ENCODE measurements at regions not wholly inside any gene's neighbourhood (a gene's known extent, or its start where the extent isn't known, plus 50 kb on each side); places are given as distances from the start of the nearest gene placed in this dataset.

DNA sequence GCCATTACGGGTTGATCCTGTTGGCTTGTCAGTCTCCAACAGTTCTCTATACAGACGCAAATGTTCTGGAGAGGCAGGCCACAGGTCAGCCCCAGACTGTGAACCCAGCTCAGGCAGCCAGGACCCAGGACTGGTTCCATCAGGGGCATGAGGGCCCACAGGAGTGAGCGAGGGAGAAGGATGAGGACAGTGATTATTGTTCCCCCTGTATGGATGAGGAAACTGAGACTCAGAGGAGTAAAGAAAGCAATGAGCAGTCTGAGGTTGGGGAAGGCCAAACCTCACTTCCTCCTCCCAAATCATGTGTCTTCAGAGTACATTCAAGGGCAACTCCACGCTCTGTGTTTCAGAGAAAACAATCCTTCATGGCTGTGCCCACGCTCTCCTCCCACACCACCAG lies 121.9 kb downstream of the RPLP1 start:
- no peak for DNase-seq (ENCODE audit: low read depth in 4 of 4, low spot score in 3 of 4)

DNA sequence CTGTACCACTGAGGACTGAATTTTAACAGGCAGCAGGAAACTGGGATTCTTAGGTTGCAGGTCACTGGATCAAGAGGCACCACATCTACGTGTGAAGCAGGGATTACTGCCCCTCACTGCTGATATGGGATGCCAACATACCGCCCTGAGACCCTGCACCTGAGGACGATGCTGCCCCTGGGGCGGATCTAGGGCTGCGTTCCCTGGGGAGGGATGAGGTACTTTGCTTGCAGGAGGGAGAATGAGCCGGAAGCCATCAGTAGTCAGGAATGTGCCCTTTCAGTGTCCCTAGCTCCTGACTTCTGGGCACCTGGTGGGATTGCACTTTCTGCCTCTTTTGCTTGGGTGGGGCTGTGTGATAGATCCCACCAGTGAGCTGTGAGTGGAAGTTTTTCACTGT lies 122.8 kb downstream of the RPLP1 start:
- no peak for DNase-seq (ENCODE audit: low read depth in 4 of 4, low spot score in 3 of 4)

DNA sequence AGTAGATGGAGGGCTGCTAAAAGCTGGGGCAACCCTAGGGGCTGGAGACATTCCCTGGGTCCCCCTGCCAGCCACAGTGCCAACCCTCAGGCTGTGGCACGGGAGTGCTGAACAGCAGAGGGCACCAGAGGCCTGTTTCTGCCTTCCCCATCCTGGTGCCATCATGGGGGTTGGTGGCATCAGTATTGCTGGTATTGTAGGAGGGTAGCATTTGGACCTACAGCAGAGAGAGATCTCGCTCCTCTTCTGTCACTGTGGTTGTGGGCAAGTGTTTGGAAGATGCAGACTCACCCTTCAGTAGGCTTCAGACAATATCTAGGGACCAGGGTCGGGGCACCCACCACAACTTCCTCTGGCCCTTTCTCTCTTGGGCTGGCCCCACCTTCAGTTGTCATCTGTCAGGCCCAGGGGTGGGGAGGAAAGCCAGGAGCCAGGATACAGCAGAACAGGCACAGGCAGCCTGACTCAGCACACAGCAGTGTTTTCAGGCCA lies 123.5 kb downstream of the RPLP1 start:
- no peak for DNase-seq (ENCODE audit: low read depth in 4 of 4, low spot score in 3 of 4)

DNA sequence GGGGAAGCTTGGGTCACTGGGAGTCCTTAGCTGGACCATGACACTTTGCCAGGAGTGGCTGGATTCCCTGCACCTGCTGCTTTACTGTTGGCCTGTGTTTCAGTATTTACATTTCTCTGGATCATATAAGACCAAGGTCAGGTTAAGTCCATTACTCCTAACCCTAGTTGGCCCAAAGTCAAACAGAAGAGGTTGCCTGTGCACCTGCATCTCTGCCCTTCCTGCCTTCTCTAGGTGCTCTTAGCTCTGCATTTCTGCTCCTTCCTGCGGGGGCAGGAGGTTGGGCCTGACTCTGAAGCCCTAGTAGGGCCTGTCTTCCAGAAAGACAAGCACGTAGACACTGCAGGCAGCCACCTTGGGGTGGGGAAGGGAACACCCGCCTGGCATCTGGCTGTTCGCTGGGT lies 124.3 kb downstream of the RPLP1 start:
- no peak for DNase-seq (ENCODE audit: low read depth in 4 of 4, low spot score in 3 of 4)

DNA sequence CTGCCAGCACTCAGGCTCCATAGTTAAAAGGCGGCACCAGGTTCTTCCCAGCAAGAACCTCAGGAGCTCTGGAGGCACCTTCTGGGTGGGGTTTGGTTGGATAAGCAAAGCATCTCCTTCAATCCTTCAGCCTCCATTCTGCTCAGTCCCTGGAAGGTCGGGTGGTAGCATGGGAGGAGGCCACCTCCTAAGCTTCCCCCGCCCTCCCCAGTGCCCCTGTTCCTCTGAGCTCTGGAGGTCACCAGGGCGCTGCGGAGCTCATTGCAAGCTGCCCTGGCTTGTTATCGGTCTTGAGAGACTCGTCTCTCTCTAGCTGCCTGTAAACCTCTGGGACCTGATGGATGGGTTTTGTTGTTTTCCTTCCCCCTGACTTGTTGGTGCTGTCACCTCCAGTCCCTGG lies 124.8 kb downstream of the RPLP1 start:
- no peak for DNase-seq (ENCODE audit: low read depth in 4 of 4, low spot score in 3 of 4)

DNA sequence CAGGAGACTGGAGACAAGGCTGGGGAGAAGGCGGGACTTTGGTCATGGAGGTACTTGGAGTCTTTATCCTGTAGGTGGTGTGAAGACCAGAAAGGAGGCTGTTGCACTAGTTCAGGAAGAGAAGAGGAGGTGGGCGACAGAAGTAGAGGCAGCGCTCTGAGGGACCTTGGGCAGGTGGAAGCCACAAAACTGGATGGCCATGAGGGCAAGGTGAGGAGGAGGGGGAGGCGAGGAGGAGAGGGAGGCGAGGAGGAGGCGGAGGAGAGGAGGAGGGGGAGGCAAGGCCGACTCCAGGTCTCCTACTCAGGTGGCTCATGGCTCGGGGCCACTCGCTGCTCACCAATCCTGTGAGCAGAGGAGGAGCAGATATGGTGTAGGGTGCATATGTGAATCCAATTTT lies 125.6 kb downstream of the RPLP1 start:
- no peak for DNase-seq (ENCODE audit: low read depth in 4 of 4, low spot score in 3 of 4)

DNA sequence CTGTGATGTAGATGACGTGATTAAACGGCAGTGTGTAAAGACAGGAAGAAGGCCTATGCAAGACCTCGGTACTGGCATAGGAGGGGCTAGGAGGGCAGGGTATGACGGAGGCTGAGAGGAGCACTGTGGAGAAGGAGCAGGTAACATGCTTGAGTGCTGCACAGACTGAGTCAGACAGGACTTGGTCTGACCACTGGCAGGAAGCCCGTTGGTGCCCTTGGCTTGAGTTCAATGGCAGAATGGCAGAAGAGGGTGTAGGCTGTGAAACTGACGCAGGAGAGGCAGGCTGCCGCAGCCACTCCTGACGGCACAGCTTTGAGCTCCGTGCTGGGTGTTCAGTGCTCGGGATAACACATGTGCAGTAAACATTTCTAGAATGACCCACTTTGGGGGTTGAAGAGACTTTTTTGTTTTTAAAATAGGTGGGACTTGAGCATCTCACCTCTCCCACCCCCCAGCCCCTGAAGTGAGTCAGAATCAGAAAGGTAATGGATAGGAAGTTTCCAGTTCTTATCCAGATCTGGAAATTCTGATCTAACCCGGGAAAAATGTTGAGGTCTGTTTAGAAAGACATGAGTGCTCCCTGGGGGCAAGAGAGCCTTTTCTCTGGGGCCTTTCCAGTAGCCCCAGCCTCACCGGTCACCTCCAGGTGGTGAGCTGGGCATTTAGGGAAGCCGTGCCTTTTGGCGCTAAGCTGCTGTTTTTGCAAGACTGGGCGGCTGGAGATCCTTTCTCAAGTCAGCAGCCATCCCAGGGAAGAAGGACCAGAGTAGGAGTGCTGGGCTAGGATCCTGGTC lies 126.4 kb downstream of the RPLP1 start:
- DNase-seq (ENCODE audit: low read depth in 4 of 4, low spot score in 3 of 4), result no peak

DNA sequence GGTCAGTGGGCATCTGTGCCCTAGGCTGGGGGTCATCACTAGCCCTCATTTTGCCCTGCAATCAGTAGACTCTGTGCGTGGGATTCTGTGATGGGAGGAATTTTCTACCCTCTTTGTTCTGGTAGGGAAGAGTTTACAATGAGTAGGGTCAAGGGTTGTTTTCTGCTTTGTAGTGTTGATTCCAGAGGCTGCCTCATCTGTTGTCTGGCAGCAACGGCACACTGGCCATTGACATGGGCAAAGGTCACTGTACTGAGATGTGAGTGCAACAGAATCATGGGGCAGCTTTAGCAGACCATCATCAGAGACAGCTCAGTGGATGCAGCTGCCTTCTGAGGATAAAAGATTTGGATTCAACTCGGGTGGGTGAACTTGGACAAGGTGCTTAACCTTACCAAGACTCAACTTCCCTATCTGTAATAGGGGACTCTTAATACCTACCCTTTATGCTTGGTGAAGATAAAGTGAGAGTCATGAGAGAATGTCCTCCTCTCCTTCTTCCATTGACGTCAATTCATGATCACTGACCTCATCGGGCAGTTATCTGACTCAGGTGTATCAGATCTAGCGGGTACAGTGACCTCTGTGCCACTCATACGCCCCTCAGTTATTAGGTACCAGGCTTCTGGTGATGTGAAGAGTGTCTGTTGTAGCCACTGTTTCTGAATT lies 127.5 kb downstream of the RPLP1 start:
- no peak for DNase-seq (ENCODE audit: low read depth in 4 of 4, low spot score in 3 of 4)

DNA sequence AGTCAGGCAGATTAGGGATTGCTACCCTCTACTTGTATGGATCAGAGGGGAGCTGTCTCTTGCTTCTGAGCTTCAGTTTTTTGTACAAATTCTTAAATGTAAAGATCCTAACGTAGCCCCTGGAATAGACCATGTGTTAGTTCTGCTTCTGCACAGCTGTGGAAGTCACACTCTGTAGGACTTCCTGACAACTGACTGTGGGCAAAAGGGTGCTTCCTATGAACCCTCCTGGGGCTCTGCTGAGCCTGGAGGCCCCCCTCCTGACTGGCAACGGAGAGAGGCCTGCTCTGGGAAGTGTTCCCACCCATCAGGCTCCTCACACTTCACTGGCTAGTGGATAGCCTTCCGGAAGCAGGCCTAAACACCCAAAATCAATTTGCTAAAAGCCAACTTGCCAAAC lies 131.0 kb downstream of the RPLP1 start:
- no peak for DNase-seq (ENCODE audit: low read depth in 4 of 4, low spot score in 3 of 4)

DNA sequence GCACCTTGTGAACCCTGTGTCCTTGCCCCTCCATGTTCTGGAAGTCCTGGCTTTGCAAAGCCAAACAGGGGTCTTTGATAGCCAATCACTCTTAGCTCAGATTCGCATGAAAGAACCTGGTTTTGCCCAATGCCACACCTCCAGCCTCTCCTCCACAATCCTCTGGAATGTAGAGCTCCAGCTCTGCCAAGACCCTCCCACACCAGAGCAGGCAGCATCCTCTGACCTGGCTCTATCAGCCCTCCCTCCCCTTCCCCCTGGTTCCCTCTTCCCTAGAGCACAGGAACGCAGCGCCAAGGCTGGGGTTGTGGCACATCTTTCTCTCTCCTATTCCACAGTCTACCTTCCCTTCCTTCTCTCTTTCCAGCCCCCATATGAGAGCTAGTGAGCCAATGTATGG lies 133.3 kb downstream of the RPLP1 start:
- DNase-seq (ENCODE audit: low read depth in 4 of 4, low spot score in 3 of 4), result no peak

DNA sequence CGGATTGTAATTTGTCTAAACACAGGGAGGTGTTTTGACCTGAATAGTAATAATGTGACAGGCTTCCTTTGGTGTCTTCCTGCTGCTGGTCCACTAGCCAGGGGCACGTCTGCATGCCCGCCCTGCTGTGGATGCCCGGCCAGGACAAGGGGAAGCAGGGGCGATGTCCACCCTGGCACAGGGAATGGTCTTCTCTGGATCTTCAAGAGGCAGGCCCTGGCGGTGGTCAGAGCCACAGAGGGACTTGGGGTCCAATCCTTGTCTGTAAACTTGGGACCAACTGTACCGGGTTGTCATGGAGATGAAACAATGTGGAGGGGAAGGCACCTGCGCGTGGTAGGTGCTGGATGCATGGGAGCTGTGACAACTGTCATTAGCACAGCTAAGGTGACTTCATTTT lies 134.1 kb downstream of the RPLP1 start:
- no peak for DNase-seq (ENCODE audit: low read depth in 4 of 4, low spot score in 3 of 4)

DNA sequence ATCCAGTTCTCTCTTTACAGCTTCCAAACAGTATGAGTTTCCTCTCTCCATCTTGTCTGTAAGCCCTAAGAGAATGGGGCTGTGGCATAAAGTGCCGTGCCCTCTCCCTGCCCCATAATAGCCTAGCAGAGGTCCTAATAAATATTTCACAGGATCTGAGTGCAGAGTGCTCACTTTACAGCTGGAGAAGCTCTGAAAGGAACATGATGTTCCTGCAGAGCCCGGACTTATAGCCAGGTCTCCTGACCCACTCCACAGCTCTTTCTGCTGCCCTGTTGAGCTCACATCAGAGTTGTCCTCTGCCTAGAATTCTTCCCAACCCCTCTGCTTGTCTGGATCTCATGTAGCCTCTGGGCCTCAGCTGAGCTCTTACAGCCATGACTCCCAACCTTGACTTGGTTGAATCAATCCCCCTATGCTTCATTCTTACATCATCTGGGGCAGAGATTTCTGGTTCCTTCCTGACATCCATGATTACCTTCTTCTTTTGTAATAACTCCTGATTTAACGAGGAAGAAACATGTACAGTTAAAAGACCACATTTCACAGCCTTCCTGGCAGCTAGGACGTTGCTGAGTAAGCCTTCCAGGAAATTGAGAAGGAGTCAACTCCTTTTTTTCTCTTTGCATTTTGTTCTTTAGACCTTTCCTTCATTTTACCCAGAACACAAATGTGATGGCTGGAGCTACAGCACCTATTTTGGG lies 135.3 kb downstream of the RPLP1 start:
- no peak for DNase-seq (ENCODE audit: low read depth in 4 of 4, low spot score in 3 of 4)

DNA sequence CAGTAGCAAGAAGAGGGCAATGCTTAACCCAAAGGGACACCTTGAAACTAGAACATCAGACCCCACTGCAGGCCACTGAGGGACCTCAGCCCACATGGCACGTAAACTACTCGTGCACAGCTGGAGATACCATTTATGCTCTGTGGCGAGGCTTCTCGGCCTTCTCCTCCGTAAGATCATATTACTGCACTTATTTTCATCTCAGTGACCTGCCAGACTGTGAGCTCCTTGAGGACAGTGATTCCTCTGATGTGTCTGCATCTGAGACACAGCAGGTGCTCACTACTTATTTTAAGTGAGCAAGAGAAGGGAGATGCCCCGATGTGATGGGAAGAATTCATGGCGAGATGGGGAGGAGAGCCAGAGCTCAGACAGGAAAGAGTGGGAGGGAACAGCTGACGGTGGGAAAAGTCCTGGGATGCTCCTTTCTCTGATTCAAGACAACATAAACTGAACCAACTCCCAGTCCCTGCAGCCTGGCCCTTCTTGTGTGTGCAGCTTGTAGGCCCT lies 137.6 kb downstream of the RPLP1 start:
- DNase-seq (ENCODE audit: low read depth in 4 of 4, low spot score in 3 of 4), result no peak

DNA sequence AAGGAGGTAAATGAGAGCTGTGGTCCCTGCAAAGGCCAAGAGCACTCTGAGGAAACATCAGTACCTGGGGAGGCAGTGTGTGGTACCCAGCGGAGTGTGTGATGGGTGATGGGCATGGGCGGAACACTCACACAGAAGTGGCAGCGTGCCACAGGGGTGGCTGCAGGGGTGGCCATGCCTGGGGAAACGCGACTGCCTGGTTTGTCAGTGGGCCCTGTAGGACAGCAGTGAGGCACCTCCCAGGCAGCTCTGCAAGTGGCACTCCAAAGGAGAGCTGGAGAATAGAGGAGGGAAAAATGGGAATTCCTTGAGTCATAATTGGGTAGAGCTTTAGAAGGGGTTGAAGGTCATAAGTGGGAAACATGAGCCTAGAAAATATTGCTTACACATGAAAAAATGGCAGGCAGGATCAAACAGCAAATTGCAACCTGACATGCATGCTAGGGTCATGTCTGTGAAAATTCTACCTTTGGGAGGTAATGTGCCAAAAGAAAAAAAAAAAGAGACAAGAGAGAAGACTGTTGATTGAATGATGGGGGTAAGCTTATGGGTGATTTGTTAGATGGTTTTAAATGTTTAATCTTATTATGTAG lies 138.4 kb downstream of the RPLP1 start:
- no peak for DNase-seq (ENCODE audit: low read depth in 4 of 4, low spot score in 3 of 4)

DNA sequence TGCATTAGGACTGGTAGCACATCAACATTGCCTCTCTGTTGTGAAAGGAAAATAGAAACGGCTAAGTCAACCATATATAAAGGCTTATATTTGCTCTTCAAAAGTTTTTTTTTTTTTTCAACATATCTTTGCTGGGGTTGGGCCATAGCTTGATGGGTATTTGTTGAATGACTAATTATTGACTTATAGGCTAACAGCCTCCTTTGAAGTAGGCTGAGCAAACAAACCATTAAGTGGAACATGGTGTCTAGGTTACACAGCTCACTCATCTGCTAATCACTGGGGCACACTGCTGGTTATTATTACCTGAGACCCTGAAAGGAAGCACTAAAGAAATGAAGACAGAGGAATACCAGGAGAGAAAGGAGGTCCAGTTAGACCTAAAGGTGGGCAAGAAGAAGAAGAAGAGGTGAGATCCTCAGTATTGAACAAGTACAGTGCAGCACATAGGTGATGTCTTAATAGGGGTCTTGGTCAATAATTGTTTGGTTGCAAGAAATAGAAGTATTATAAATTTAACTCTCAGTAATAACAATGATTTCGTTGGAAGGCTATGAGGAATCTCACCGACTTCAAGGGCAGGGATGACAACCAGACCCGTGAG lies 139.4 kb downstream of the RPLP1 start:
- DNase-seq (ENCODE audit: low read depth in 4 of 4, low spot score in 3 of 4), result no peak

DNA sequence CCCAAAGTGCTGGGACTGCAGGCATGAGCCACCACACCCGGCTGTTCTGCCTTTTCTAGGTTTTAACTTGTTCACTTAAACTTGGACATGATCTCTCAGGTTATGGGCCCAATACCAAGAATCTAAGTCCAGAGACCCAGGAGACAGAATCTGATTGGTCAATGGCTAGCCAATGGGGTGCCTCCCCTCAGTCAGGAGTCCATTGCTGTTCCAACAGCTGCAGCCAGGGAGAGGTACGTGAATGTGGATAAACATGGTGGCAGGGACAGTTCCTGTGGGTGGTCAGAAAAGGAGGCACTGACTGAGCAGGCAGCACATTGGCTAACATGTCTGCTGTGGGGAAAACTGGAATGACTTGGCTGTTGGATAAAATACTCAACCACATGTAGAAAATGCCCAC lies 140.3 kb downstream of the RPLP1 start:
- no peak for DNase-seq (ENCODE audit: low read depth in 4 of 4, low spot score in 3 of 4)

DNA sequence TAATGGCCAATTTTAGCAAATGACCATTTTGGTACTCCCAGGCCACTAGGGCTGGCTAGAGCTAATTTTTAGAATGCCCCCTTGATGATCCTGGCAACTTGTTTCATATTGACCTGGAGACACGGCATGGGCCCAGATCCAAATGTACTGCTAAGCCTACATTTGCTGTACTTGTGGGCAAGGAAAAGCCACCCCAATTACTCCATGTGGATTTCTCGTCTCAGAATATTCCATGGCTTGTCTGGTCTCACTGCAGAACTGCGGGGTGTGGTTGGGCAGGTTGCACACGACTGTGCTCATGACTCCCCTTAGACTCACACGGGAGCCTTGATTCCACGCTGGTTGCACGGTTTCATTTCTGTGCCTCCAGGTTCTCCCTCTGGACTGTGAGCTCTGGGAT lies 140.9 kb downstream of the RPLP1 start:
- DNase-seq (ENCODE audit: low read depth in 4 of 4, low spot score in 3 of 4), result no peak

DNA sequence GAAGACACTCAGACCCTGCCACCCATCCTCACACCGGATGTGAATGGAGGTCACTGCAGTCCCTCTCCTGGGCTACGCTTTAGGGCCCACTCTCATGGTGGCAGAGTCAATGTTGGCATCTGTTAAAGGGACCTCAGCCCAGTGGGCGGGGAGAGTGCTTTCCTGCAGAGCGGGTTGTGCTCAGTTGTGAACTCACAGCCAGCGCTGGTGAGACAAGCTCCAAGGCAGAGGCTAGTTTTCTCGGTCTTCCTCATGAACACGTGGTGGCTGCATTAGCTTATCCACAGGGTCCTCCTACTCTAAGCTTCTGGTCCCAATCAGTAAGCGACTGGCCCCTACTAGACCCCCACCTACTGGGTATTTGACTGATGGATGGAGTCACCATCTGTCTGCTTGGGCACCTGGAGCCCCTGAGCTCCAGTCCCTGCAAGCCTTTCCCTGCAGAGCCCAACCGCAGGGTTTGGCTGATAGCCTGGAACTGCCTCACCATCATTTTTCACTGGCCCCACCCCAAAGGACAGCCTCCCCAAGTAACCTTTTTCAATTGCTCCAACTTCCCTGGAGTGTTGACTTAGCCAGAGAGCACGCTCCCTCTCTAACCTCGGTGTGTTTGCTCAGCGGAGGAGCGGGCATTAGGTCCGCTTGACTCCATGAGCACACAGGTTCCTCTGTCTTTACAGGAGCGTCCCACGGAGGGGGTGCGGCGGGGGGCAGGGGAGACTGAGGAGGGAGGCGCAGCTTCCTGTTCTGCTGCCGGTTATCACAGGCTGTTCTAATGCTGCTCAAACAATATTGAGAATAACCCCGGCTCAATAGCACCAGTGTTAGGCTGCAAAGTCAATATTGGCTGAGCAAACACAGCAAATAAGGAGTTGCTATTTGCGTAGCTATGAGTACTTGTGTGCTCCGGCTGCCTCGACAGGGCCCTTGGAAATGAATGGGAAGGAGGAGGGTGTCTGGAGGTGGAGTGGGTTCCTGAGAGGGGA lies 141.7 kb downstream of the RPLP1 start:
- peak; percentile 35 to 57 (median 46) for DNase-seq (ENCODE audit: low read depth in 4 of 4, low spot score in 3 of 4)

DNA sequence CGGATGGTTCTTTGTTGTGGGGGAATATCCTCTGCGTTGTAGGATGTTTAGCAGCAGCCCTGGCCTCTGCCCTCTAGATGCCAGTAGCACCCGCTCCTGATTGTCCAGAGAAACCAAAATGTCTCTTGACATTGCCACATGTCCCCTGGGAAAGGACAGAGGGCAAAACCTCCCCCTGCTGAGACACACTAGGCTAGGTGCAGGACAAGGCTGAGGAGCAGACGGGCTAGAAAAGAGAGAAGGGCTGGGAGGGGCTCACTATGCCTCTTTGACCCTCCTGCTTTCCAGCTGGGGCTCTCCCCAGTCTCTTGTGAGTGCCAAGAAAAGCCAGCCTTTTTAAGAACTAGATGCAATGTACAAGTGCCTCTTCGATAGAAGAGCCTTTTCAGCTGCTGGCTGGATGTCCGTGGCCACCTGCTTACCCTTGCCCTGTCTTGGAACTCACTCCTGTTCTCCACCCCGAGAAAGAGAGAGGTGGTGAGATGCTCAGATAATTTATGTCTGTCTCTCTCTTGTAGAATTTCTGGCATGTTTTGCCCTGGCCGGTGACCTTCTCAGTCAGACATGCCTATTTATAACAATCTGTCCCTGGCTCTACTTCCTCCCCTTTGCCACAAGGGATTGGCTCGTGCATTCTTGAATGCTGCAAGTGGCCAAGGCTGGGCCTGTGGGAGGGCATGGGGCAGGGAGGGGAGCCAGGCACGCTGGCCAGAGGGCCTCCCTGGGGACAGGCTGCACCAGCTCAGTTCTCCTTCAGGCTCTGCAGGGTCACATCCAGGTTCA lies 142.6 kb downstream of the RPLP1 start:
- no peak for DNase-seq (ENCODE audit: low read depth in 4 of 4, low spot score in 3 of 4)

Measured in right renal pelvis (tissue), 4 donors.